ENCODE measurements at regions not wholly inside any gene's neighbourhood (a gene's known extent, or its start where the extent isn't known, plus 50 kb on each side); places are given as distances from the start of the nearest gene placed in this dataset.
A peak's percentile ranks its signal among the peaks of the same experiment; 100 is the strongest.

DNA sequence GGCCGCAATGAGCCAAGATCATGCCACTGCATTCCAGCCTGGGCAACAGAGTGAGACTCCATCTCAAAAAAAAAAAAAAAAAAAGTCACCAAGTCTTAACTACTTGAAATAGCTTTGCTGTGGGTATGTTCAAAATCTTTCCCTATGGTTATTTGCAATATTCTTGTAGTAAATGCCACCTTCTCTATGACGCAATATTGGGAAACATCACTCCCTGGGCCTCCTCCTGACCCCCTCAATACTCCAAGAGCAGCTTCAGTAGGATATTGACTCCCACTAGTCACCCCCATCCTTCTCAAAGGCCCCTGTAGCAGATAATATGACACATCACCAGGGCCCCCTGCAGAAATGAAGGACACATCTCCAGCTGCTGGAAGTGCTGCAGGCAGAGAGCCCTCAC, 137.8 kb downstream of the AIPL1 start:
- H3K27ac ChIP-seq (ENCODE audit: extremely low read depth, low read depth, low read length): no peak overlapping the region
- no TSS peak for BruUV-seq (replicated peaks)
- DNase-seq (ENCODE audit: extremely low read depth in 1 of 4, low spot score in 3 of 4): no peak
- CTCF ChIA-PET (ENCODE audit: low intra/inter-chr PET ratio): no interaction called here
- TF ChIP-seq CEBPG (CRISPR knock-in tag; IDR thresholded peaks at IDR 0.05) (no peak), CEBPG (tag; conservative IDR thresholded peaks at IDR 0.05 in 1 of 2, IDR thresholded peaks at IDR 0.05 in 1 of 2) (peak; percentile 12 to 47; a peak in 2 of 4 replicates), CREM (IDR thresholded peaks at IDR 0.05; ENCODE audit: low read depth) (no peak)
- no peak overlapping the region for H2AFZ ChIP-seq (ENCODE audit: low read depth, low read length)
- intact Hi-C loops (cut with micrococcal nuclease) (no loop called here), in situ Hi-C loops (cut with MboI) (no loop called here)
- WGBS (ENCODE audit: insufficient coverage, low coverage, missing lambda C conversion rate): 0% methylated on average over 1 of the region's 2 CpGs
- FAIRE-seq: no peak
- H3K4me1 ChIP-seq (replicated peaks in 1 of 2; ENCODE audit: control insufficient read depth in 2 of 2, insufficient read depth in 2 of 2, low read length in 2 of 2): no peaks in the 10 kb centered on the region
- no peaks in the 10 kb centered on the region for H4K20me1 ChIP-seq (replicated peaks; ENCODE audit: control insufficient read depth, insufficient read depth, low read length)
- H3K4me2 ChIP-seq (ENCODE audit: insufficient read depth, low read length): no peak overlapping the region
- H3K9ac ChIP-seq (ENCODE audit: insufficient read depth in 1 of 2, low read depth in 2 of 2, low read length in 2 of 2): no peak overlapping the region
- H3K79me2 ChIP-seq (ENCODE audit: control insufficient read depth, insufficient read depth, low read length): no peaks in the 10 kb centered on the region
- POLR2A ChIA-PET: interaction anchor here (0.5 to 1.0 kb wide), 2 partner anchors 14 to 28 kb away, joined by 3 to 4 read pairs; no protein-coding TSS in a partner anchor
- H3K4me3 ChIP-seq: no peak overlapping the region
- no peaks in the 10 kb centered on the region for H3K9me3 ChIP-seq (replicated peaks; ENCODE audit: control insufficient read depth, insufficient read depth, low read depth, low read length)
- no peaks in the 10 kb centered on the region for H3K36me3 ChIP-seq (ENCODE audit: control insufficient read depth, insufficient read depth, low read length)
- ATAC-seq: no peak
- H3K27me3 ChIP-seq (ENCODE audit: control insufficient read depth in 2 of 2, insufficient read depth in 2 of 2, low read length in 2 of 2): no peaks in the 10 kb centered on the region
- no peaks in the 10 kb centered on the region for H3K9me1 ChIP-seq (ENCODE audit: control insufficient read depth, insufficient read depth, low read length)

GRCh38 chr17:6290488-6291196, 144.3 kb downstream of the AIPL1 start:
- Histone ChIP-seq H2AFZ (ENCODE audit: low read depth, low read length) (no peak overlapping the region), H3K36me3 (ENCODE audit: control insufficient read depth, insufficient read depth, low read length) (no peaks in the 10 kb centered on the region), H3K9me1 (ENCODE audit: control insufficient read depth, insufficient read depth, low read length) (no peaks in the 10 kb centered on the region), H3K27ac (ENCODE audit: extremely low read depth, low read depth, low read length) (no peak overlapping the region), H3K4me2 (ENCODE audit: insufficient read depth, low read length) (no peak overlapping the region), H3K79me2 (ENCODE audit: control insufficient read depth, insufficient read depth, low read length) (no peaks in the 10 kb centered on the region), H3K4me3 (no peak overlapping the region), H3K9me3 (replicated peaks; ENCODE audit: control insufficient read depth, insufficient read depth, low read depth, low read length) (no peaks in the 10 kb centered on the region), H4K20me1 (replicated peaks; ENCODE audit: control insufficient read depth, insufficient read depth, low read length) (no peaks in the 10 kb centered on the region), H3K27me3 (ENCODE audit: control insufficient read depth in 2 of 2, insufficient read depth in 2 of 2, low read length in 2 of 2) (no peaks in the 10 kb centered on the region; a peak in 1 of 5 replicates), H3K4me1 (replicated peaks in 1 of 2; ENCODE audit: control insufficient read depth in 2 of 2, insufficient read depth in 2 of 2, low read length in 2 of 2) (no peaks in the 10 kb centered on the region), H3K9ac (ENCODE audit: insufficient read depth in 1 of 2, low read depth in 2 of 2, low read length in 2 of 2) (no peak overlapping the region)
- ChIA-PET POLR2A (interaction anchor here (0.6 to 1.2 kb wide), 3 partner anchors 17 to 824 kb away, joined by 3 read pairs; no protein-coding TSS in a partner anchor), CTCF (ENCODE audit: low intra/inter-chr PET ratio) (no interaction called here)
- FAIRE-seq (no peak), DNase-seq (ENCODE audit: extremely low read depth in 1 of 4, low spot score in 3 of 4) (no peak), ATAC-seq (no peak)
- intact Hi-C loops (cut with micrococcal nuclease): no loop called here
- TF ChIP-seq SMARCA5 (IDR thresholded peaks at IDR 0.05) (no peak), ZNF311 (CRISPR knock-in tag; IDR thresholded peaks at IDR 0.05) (no peak)
- TF ChIP-seq, protein P1, sequence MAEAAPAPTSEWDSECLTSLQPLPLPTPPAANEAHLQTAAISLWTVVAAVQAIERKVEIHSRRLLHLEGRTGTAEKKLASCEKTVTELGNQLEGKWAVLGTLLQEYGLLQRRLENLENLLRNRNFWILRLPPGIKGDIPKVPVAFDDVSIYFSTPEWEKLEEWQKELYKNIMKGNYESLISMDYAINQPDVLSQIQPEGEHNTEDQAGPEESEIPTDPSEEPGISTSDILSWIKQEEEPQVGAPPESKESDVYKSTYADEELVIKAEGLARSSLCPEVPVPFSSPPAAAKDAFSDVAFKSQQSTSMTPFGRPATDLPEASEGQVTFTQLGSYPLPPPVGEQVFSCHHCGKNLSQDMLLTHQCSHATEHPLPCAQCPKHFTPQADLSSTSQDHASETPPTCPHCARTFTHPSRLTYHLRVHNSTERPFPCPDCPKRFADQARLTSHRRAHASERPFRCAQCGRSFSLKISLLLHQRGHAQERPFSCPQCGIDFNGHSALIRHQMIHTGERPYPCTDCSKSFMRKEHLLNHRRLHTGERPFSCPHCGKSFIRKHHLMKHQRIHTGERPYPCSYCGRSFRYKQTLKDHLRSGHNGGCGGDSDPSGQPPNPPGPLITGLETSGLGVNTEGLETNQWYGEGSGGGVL (CRISPR knock-in tag; IDR thresholded peaks at IDR 0.05): no peak
- in situ Hi-C loops (cut with MboI): no loop called here
- BruUV-seq (replicated peaks): no TSS peak
- WGBS (ENCODE audit: insufficient coverage, low coverage, missing lambda C conversion rate): 0% methylated on average over 2 of the region's 2 CpGs

All from K562 (cell line).